ENCODE measurements at regions not wholly inside any gene's neighbourhood (a gene's known extent, or its start where the extent isn't known, plus 50 kb on each side); places are given as distances from the start of the nearest gene placed in this dataset.

DNA sequence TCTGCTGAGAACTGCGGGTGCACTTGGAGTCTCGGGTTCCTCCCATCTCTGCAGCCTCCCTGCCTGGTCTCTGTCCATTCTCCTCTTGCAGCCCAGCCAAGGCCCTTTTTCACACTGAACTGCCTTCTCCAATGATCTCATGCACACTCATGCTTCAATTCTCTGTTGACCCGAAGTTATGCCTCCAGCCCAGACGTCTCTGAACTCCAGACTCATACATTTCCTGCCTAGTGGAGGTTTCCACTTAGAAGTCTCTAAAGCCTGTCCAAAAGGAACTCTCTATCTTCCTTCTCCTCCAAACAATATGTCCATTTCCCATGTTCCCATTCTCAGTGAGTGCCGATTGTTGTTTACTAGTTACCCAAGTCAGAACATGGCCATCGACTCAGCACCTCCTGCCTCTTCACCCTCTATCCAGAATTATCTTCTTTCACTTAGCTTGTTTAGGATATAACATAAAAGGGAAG, 155.2 kb downstream of the IRS1 start:
- Histone ChIP-seq H3K4me3 (no peak overlapping the region), H3K27ac (no peak overlapping the region)
- TF ChIP-seq, protein P1, sequence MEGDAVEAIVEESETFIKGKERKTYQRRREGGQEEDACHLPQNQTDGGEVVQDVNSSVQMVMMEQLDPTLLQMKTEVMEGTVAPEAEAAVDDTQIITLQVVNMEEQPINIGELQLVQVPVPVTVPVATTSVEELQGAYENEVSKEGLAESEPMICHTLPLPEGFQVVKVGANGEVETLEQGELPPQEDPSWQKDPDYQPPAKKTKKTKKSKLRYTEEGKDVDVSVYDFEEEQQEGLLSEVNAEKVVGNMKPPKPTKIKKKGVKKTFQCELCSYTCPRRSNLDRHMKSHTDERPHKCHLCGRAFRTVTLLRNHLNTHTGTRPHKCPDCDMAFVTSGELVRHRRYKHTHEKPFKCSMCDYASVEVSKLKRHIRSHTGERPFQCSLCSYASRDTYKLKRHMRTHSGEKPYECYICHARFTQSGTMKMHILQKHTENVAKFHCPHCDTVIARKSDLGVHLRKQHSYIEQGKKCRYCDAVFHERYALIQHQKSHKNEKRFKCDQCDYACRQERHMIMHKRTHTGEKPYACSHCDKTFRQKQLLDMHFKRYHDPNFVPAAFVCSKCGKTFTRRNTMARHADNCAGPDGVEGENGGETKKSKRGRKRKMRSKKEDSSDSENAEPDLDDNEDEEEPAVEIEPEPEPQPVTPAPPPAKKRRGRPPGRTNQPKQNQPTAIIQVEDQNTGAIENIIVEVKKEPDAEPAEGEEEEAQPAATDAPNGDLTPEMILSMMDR (IDR thresholded peaks at IDR 0.05) = no peak
- no peak for DNase-seq (ENCODE audit: low spot score)

DNA sequence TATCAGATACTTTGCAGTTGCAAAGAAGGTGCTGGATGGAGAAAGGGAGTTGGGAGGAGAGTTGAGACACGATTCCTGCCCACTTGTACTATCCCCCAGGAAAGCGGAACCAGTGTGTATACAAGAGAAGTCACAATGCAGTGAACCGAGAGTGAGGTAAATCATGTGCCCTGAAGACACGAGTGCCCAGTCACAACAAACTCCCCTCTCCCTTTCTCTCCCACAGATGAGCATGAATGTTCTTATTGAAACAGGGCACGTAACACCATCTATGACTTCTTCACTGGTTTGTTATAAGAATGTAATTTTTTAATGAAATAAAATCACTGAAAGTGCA, 155.7 kb downstream of the IRS1 start:
- no peak for DNase-seq (ENCODE audit: low spot score)
- TF ChIP-seq, protein P1 (IDR thresholded peaks at IDR 0.05) = no peak
- H3K27ac ChIP-seq = peak overlapping the region in 1 of 2 donors; percentile 28

DNA sequence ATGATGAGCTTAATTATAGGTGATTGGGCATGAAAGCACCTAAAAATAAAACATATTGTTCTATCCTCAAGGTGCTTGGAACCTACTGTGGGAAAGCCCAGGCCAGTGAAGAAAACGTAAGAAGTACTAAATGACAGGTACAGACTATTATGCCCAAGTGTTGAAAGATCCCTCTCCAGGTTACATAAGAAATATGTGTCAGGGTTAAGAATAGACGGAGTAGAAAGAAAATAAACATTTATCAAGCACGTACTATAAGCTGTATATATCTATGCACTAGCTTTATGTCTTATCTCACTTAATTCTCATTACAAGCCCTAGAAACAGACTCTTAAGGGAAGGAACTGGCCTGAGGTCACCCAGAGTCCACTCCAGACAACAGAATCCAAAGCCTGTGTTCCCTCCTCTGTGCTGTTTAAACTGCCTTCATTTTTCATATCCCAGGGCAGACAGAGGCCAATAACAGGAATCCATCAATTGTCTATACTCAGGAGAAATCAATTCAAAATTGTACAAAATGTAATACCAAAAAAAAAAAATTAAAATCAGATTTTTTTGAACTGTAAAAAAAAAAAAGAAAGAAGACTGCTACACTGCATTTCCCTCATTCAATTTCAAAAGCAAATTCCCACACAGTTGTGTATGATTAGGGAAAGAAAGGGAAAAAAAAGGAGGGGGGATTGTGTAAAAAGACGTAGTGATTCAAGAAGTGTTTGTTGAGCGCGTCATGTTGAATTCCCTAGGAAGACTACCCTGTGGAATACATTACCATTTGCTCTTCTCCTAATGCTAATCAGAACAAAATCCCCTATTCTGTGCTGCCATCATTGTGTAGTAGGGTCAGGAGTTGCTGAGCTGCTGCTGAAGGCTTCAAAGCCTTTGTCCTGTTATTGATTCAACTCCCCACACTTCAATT, 156.3 kb downstream of the IRS1 start:
- TF ChIP-seq, protein P1 (IDR thresholded peaks at IDR 0.05) = no peak
- H3K4me3 ChIP-seq = no peak overlapping the region
- no peak for DNase-seq (ENCODE audit: low spot score)
- H3K27ac ChIP-seq = peak overlapping the region in 1 of 2 donors; percentile 28

More for the DNA sequence above, 155.7 kb downstream of the IRS1 start:
- no peak overlapping the region for H3K4me3 ChIP-seq

DNA sequence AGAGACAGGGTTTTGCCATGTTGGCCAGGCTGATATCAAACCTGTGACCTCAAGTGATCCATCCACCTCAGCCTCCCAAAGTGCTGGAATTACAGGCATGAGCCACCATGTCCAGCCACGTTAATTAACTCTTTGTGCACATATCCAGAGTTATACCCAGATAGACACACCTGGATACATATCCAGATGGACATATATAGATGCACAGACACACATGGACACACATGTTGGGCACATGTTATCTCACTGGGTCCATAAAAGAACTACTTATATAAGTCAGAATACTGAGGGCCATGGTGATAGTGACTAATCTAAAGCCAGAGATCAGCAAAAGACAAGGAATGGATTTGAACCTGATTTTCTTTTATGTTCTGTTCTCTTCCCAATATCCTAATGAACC, 158.6 kb downstream of the IRS1 start:
- Histone ChIP-seq H3K4me3 (no peak overlapping the region), H3K27ac (no peak overlapping the region)
- TF ChIP-seq, protein P1 (IDR thresholded peaks at IDR 0.05) = no peak

DNA sequence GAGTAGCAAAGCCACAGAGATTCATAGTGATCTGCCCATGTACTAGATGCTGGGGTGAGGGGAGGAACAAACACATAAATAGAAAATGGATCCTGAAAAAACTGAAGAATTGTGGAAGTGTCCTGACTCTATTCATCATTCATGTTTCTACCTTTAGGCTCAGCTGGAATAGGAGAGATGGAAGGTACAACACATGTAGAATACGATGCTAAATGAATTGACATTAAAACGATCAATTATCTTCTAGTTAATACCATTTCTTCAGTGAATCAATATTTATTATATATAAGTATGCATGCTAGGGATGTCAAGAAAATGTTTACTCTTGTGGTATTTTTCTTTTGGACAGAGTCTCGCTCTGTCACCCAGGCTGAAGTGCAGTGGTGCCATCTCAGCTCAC, 159.1 kb downstream of the IRS1 start:
- TF ChIP-seq, protein P1 (IDR thresholded peaks at IDR 0.05) = no peak
- H3K27ac ChIP-seq = no peak overlapping the region
- no peak overlapping the region for H3K4me3 ChIP-seq
- no peak for DNase-seq (ENCODE audit: low spot score)

More for the DNA sequence above, 158.6 kb downstream of the IRS1 start:
- DNase-seq (ENCODE audit: low spot score) = no peak

DNA sequence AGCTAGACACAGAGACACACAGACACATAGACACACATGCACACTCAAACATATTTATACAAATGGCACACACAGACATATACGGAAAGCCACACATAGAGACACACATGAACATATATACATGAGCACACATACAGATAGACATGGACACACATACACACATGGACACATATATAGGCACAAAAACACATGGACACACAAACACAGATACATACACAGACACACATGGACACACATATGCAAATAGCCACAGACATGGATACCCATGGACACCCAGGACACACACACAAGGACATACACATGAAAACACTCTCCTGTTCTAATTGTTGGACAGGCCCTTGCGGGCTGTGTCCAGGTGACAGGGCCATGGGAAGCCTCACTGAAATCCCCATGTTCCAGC, 160.1 kb downstream of the IRS1 start:
- Histone ChIP-seq H3K4me3 (no peak overlapping the region), H3K27ac (no peak overlapping the region)
- TF ChIP-seq, protein P1 (IDR thresholded peaks at IDR 0.05) = no peak
- no peak for DNase-seq (ENCODE audit: low spot score)

DNA sequence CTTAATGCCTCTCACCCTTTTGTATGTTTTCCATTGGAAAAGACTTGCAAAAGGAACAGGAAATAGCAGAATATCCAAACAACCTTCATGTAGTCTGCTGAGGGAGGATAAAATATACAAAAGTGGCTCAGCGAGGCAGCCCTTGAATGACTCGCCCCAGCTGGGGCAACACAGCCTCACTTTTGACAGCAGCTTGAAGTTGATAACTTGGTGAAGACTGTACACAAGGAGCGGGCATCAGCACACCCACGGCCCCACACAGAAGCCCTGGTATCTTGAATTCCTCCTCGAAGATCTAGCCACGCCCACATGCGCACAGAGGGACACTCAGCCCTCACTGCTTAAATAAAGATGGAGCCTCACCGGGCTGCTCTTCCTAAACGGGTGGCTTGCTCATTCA, 161.0 kb downstream of the IRS1 start:
- TF ChIP-seq, protein P1 (IDR thresholded peaks at IDR 0.05) = no peak
- no peak overlapping the region for H3K4me3 ChIP-seq
- no peak overlapping the region for H3K27ac ChIP-seq
- DNase-seq (ENCODE audit: low spot score) = no peak

Measured in coronary artery (tissue), 2 donors.